ENCODE measurements at regions not wholly inside any gene's neighbourhood (a gene's known extent, or its start where the extent isn't known, plus 50 kb on each side); places are given as distances from the start of the nearest gene placed in this dataset.

GRCh38 chr18:27366151-27366550, 181.0 kb upstream of the CHST9 start:
- H3K9me3 ChIP-seq: no peaks in the 10 kb centered on the region
- no peak overlapping the region for H3K27ac ChIP-seq
- no peak for TF ChIP-seq CTCF (IDR thresholded peaks at IDR 0.05)

GRCh38 chr18:27363872-27364271, 178.8 kb upstream of the CHST9 start:
- no peak for TF ChIP-seq CTCF (IDR thresholded peaks at IDR 0.05)
- no peak overlapping the region for H3K4me3 ChIP-seq (ENCODE audit: low read depth in 1 of 2, low read length in 1 of 2)
- no peaks in the 10 kb centered on the region for H3K9me3 ChIP-seq
- no peaks in the 10 kb centered on the region for H3K4me1 ChIP-seq (ENCODE audit: control insufficient read depth in 1 of 2, insufficient read depth in 1 of 2, low read depth in 1 of 2, low read length in 1 of 2)
- no peaks in the 10 kb centered on the region for H3K27me3 ChIP-seq
- no peak overlapping the region for H3K27ac ChIP-seq
- no peaks in the 10 kb centered on the region for H3K36me3 ChIP-seq

More at GRCh38 chr18:27366151-27366550, 181.0 kb upstream of the CHST9 start:
- no peak overlapping the region for H3K4me3 ChIP-seq (ENCODE audit: low read depth in 1 of 2, low read length in 1 of 2)
- no peaks in the 10 kb centered on the region for H3K27me3 ChIP-seq
- H3K4me1 ChIP-seq (ENCODE audit: control insufficient read depth in 1 of 2, insufficient read depth in 1 of 2, low read depth in 1 of 2, low read length in 1 of 2): no peaks in the 10 kb centered on the region
- H3K36me3 ChIP-seq: no peaks in the 10 kb centered on the region

GRCh38 chr18:27361477-27361876, 176.4 kb upstream of the CHST9 start:
- Histone ChIP-seq H3K27me3 (no peaks in the 10 kb centered on the region), H3K4me1 (ENCODE audit: control insufficient read depth in 1 of 2, insufficient read depth in 1 of 2, low read depth in 1 of 2, low read length in 1 of 2) (no peaks in the 10 kb centered on the region), H3K9me3 (no peaks in the 10 kb centered on the region), H3K4me3 (ENCODE audit: low read depth in 1 of 2, low read length in 1 of 2) (no peak overlapping the region), H3K36me3 (no peaks in the 10 kb centered on the region), H3K27ac (no peak overlapping the region)
- TF ChIP-seq CTCF (IDR thresholded peaks at IDR 0.05): no peak

- Histone ChIP-seq H3K27me3 (no peaks in the 10 kb centered on the region), H3K4me3 (ENCODE audit: low read depth in 1 of 2, low read length in 1 of 2) (no peak overlapping the region), H3K9me3 (no peaks in the 10 kb centered on the region), H3K27ac (no peak overlapping the region), H3K36me3 (no peaks in the 10 kb centered on the region), H3K4me1 (ENCODE audit: control insufficient read depth in 1 of 2, insufficient read depth in 1 of 2, low read depth in 1 of 2, low read length in 1 of 2) (no peaks in the 10 kb centered on the region)
- no peak for TF ChIP-seq CTCF (IDR thresholded peaks at IDR 0.05)
Measured at GRCh38 chr18:27355308-27355707, 170.2 kb upstream of the CHST9 start.

GRCh38 chr18:27353273-27353672, 168.2 kb upstream of the CHST9 start:
- TF ChIP-seq CTCF (IDR thresholded peaks at IDR 0.05): no peak
- H3K9me3 ChIP-seq: no peaks in the 10 kb centered on the region
- no peaks in the 10 kb centered on the region for H3K27me3 ChIP-seq
- H3K4me1 ChIP-seq (ENCODE audit: control insufficient read depth in 1 of 2, insufficient read depth in 1 of 2, low read depth in 1 of 2, low read length in 1 of 2): no peaks in the 10 kb centered on the region
- H3K4me3 ChIP-seq (ENCODE audit: low read depth in 1 of 2, low read length in 1 of 2): no peak overlapping the region
- no peak overlapping the region for H3K27ac ChIP-seq
- H3K36me3 ChIP-seq: no peaks in the 10 kb centered on the region
